ENCODE measurements at regions not wholly inside any gene's neighbourhood (a gene's known extent, or its start where the extent isn't known, plus 50 kb on each side); places are given as distances from the start of the nearest gene placed in this dataset.
"Not testable (repeated sequence)": the region's sequence is repeated elsewhere in the genome, so short reads cannot be mapped to it uniquely, and the experiment has no call there.

- Mint-ChIP-seq H3K4me3 (no peak overlapping the region), H3K27me3 (no peaks in the 10 kb centered on the region), H3K9me3 (peaks cover 0 to 2% (median 0%) of the 10 kb centered on the region in 7 donors), H3K27ac (no peak overlapping the region), H3K4me1 (no peaks in the 10 kb centered on the region), H3K36me3 (no peaks in the 10 kb centered on the region)
- DNase-seq, result no peak
- ATAC-seq (ENCODE audit: low read depth in 2 of 2), result no peak
Measured at GRCh38 chr3:192064959-192065358, 604.0 kb downstream of the PYDC2 start.

DNA sequence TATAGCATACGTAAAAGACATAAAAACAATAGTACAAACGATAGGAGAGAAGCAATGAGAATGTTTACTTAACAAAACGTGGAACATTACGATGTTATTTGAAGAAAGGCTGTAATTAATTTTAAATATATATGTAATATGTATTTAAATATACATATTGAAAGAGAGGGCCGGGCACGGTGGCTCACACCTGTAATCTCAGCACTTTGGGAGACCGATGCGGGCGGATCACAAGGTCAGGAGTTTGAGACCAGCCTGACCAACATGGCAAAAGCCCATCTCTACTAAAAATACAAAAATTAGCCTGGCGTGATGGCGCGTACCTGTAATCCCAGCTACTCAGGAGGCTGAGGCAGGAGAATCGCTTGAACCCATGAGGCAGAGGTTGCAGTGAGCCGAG lies 605.3 kb downstream of the PYDC2 start:
- not testable (repeated sequence) for H3K4me1 Mint-ChIP-seq; H3K27me3 Mint-ChIP-seq; H3K36me3 Mint-ChIP-seq; H3K27ac Mint-ChIP-seq; DNase-seq; H3K4me3 Mint-ChIP-seq; ATAC-seq (ENCODE audit: low read depth in 2 of 2); H3K9me3 Mint-ChIP-seq

- H3K27me3 Mint-ChIP-seq, result no peaks in the 10 kb centered on the region
- H3K4me3 Mint-ChIP-seq, result no peak overlapping the region
- H3K36me3 Mint-ChIP-seq, result no peaks in the 10 kb centered on the region
- ATAC-seq (ENCODE audit: low read depth in 2 of 2) (no peak), DNase-seq (no peak)
- H3K4me1 Mint-ChIP-seq, result no peaks in the 10 kb centered on the region
- peaks cover 0 to 12% (median 2%) of the 10 kb centered on the region in 7 donors for H3K9me3 Mint-ChIP-seq
- H3K27ac Mint-ChIP-seq, result no peak overlapping the region
Measured at GRCh38 chr3:192068464-192069254, 607.7 kb downstream of the PYDC2 start.

- no peak for DNase-seq
- Mint-ChIP-seq H3K36me3 (no peaks in the 10 kb centered on the region), H3K27me3 (no peaks in the 10 kb centered on the region), H3K9me3 (peaks cover 0 to 19% (median 7%) of the 10 kb centered on the region in 7 donors), H3K4me1 (no peaks in the 10 kb centered on the region), H3K4me3 (no peak overlapping the region), H3K27ac (no peak overlapping the region)
- ATAC-seq (ENCODE audit: low read depth in 2 of 2), result no peak
Measured at GRCh38 chr3:192077795-192078497, 617.0 kb downstream of the PYDC2 start.

- Mint-ChIP-seq H3K4me1 (no peaks in the 10 kb centered on the region), H3K27ac (no peak overlapping the region), H3K4me3 (no peak overlapping the region), H3K36me3 (no peaks in the 10 kb centered on the region), H3K9me3 (peaks cover 0 to 10% (median 5%) of the 10 kb centered on the region in 7 donors), H3K27me3 (no peaks in the 10 kb centered on the region)
- DNase-seq (no peak), ATAC-seq (ENCODE audit: low read depth in 2 of 2) (no peak)
Measured at GRCh38 chr3:192079098-192079497, 618.1 kb downstream of the PYDC2 start.

DNA sequence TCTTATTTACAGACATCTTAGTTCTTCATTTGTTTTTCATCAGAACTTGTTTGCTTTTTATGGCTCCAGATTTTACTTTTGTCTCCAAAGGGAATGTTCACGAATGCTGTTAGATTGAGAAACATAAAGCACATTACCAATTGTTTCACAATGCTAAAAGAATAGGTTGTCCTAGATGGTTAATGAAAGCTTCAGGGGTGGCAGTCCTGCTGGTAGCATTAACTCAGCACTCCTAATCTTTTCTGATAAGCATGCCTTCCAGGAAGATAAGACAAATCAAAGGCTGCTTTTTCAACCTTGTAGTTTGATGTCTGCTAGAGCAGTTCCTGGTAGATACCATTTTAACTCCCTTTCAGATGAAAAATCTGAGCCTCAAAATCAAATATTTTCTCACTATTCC lies 619.4 kb downstream of the PYDC2 start:
- Mint-ChIP-seq H3K36me3 (no peaks in the 10 kb centered on the region), H3K4me1 (no peaks in the 10 kb centered on the region), H3K4me3 (no peak overlapping the region), H3K27me3 (no peaks in the 10 kb centered on the region), H3K9me3 (peaks cover 0 to 8% (median 4%) of the 10 kb centered on the region in 7 donors), H3K27ac (no peak overlapping the region)
- no peak for ATAC-seq (ENCODE audit: low read depth in 2 of 2)
- DNase-seq, result no peak

DNA sequence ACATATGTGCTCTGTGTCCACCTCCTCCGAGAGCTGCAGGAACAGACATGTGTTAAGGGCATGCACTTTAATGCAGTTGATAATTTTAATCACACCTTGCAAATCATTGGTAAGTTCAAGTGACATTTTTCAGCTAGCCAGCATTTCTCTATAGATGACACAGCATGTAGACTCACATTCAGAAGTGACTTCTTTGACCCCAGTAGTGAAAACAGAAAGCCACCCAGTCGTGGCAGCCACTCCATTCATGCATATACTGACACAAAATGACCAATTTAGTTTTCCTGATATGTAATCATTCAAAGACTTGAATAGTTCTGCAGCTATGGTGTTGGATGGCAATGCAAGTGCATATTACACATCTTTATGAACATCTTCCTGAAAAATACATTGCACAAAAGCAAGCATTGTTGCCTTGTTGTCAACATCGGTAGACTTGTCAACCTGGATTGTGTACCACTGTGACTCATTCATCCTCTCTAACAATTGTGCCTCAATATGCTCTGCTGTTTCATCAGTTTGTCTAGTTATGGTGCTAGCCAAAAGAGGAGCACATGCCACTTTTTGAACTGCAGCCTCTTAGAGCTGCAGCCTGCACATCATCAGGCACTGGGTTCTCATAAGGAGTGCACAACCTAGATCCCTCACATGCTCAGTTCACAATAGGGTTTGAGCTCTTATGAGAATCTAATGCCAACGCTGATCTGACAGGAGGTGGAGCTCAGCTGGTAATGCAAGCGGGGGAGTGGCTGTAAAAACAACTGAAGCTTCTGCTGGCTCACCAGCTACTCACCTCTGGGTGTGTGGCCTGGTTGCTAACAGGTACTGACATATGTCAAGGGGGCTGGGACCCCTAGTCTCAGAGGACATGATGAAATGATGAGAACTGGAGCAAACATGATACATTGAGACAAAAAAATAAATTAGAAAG lies 622.0 kb downstream of the PYDC2 start:
- DNase-seq (no peak), ATAC-seq (ENCODE audit: low read depth in 2 of 2) (no peak)
- Mint-ChIP-seq H3K27me3 (no peaks in the 10 kb centered on the region), H3K36me3 (no peaks in the 10 kb centered on the region), H3K27ac (no peak overlapping the region), H3K4me1 (no peaks in the 10 kb centered on the region), H3K4me3 (no peak overlapping the region), H3K9me3 (peaks cover 0 to 8% (median 0%) of the 10 kb centered on the region in 7 donors)
